ENCODE measurements at regions not wholly inside any gene's neighbourhood (a gene's known extent, or its start where the extent isn't known, plus 50 kb on each side); places are given as distances from the start of the nearest gene placed in this dataset.

- Histone ChIP-seq H3K9me3 (ENCODE audit: control insufficient read depth in 4 of 4, insufficient read depth in 3 of 4, low read length in 3 of 4) (peaks cover 0 to 1% (median 0%) of the 10 kb centered on the region in 4 donors), H3K4me1 (ENCODE audit: control insufficient read depth in 5 of 5, insufficient read depth in 5 of 5, low read length in 5 of 5) (peaks cover 0 to 7% (median 0%) of the 10 kb centered on the region in 5 donors), H3K4me3 (no peak overlapping the region), H3K27me3 (ENCODE audit: control insufficient read depth in 3 of 3, insufficient read depth in 3 of 3, low read length in 2 of 3) (no peaks in the 10 kb centered on the region), H3K27ac (ENCODE audit: low read depth in 1 of 2, low read length in 1 of 2) (no peak overlapping the region), H3K36me3 (ENCODE audit: control insufficient read depth in 4 of 4, insufficient read depth in 4 of 4, low read length in 4 of 4) (peaks cover 0 to 2% (median 0%) of the 10 kb centered on the region in 4 donors), H3K9ac (ENCODE audit: insufficient read depth in 1 of 2, low read length in 2 of 2) (no peak overlapping the region)
- ATAC-seq (ENCODE audit: insufficient read depth, low FRiP score) (no peak), DNase-seq (no peak)
- WGBS, 2 donors: 84 to 91% methylated on average over 1 of the region's 1 CpG
- no peak for TF ChIP-seq CTCF (IDR thresholded peaks at IDR 0.05; ENCODE audit: control extremely low read depth, extremely low read depth)
Measured at GRCh38 chr5:128015978-128016377, 67.6 kb upstream of the SLC12A2 start.

GRCh38 chr5:128019391-128019790 is 64.2 kb upstream of the SLC12A2 start:
- ATAC-seq (ENCODE audit: insufficient read depth, low FRiP score) (no peak), DNase-seq (no peak)
- no peak overlapping the region for H3K27ac ChIP-seq (ENCODE audit: low read depth in 1 of 2, low read length in 1 of 2)
- H3K4me3 ChIP-seq: no peak overlapping the region
- WGBS, 2 donors: 96% methylated on average over 1 of the region's 1 CpG
- peaks cover 2 to 8% (median 3%) of the 10 kb centered on the region in 4 donors for H3K36me3 ChIP-seq (ENCODE audit: control insufficient read depth in 4 of 4, insufficient read depth in 4 of 4, low read length in 4 of 4)
- peaks cover 0 to 1% (median 0%) of the 10 kb centered on the region in 4 donors for H3K9me3 ChIP-seq (ENCODE audit: control insufficient read depth in 4 of 4, insufficient read depth in 3 of 4, low read length in 3 of 4)
- peaks cover 0 to 7% (median 0%) of the 10 kb centered on the region in 5 donors for H3K4me1 ChIP-seq (ENCODE audit: control insufficient read depth in 5 of 5, insufficient read depth in 5 of 5, low read length in 5 of 5)
- no peaks in the 10 kb centered on the region for H3K27me3 ChIP-seq (ENCODE audit: control insufficient read depth in 3 of 3, insufficient read depth in 3 of 3, low read length in 2 of 3)
- H3K9ac ChIP-seq (ENCODE audit: insufficient read depth in 1 of 2, low read length in 2 of 2): no peak overlapping the region
- TF ChIP-seq CTCF (IDR thresholded peaks at IDR 0.05; ENCODE audit: control extremely low read depth, extremely low read depth): no peak

GRCh38 chr5:128020012-128020411 is 63.6 kb upstream of the SLC12A2 start:
- no peaks in the 10 kb centered on the region for H3K27me3 ChIP-seq (ENCODE audit: control insufficient read depth in 3 of 3, insufficient read depth in 3 of 3, low read length in 2 of 3)
- peaks cover 2 to 8% (median 3%) of the 10 kb centered on the region in 4 donors for H3K36me3 ChIP-seq (ENCODE audit: control insufficient read depth in 4 of 4, insufficient read depth in 4 of 4, low read length in 4 of 4)
- DNase-seq: no peak
- no peak overlapping the region for H3K4me3 ChIP-seq
- WGBS, 2 donors: 91 to 100% methylated on average over 1 of the region's 1 CpG
- H3K9ac ChIP-seq (ENCODE audit: insufficient read depth in 1 of 2, low read length in 2 of 2): no peak overlapping the region
- ATAC-seq (ENCODE audit: insufficient read depth, low FRiP score): no peak
- H3K4me1 ChIP-seq (ENCODE audit: control insufficient read depth in 5 of 5, insufficient read depth in 5 of 5, low read length in 5 of 5): peaks cover 0 to 7% (median 0%) of the 10 kb centered on the region in 5 donors
- no peak overlapping the region for H3K27ac ChIP-seq (ENCODE audit: low read depth in 1 of 2, low read length in 1 of 2)
- no peak for TF ChIP-seq CTCF (IDR thresholded peaks at IDR 0.05; ENCODE audit: control extremely low read depth, extremely low read depth)
- H3K9me3 ChIP-seq (ENCODE audit: control insufficient read depth in 4 of 4, insufficient read depth in 3 of 4, low read length in 3 of 4): peaks cover 0 to 1% (median 0%) of the 10 kb centered on the region in 4 donors

- no peak overlapping the region for H3K4me3 ChIP-seq
- H3K9me3 ChIP-seq (ENCODE audit: control insufficient read depth in 4 of 4, insufficient read depth in 3 of 4, low read length in 3 of 4): peaks cover 0 to 1% (median 0%) of the 10 kb centered on the region in 4 donors
- H3K4me1 ChIP-seq (ENCODE audit: control insufficient read depth in 5 of 5, insufficient read depth in 5 of 5, low read length in 5 of 5): peaks cover 0 to 2% (median 0%) of the 10 kb centered on the region in 5 donors
- no peak overlapping the region for H3K27ac ChIP-seq (ENCODE audit: low read depth in 1 of 2, low read length in 1 of 2)
- TF ChIP-seq CTCF (IDR thresholded peaks at IDR 0.05; ENCODE audit: control extremely low read depth, extremely low read depth): no peak
- no peaks in the 10 kb centered on the region for H3K27me3 ChIP-seq (ENCODE audit: control insufficient read depth in 3 of 3, insufficient read depth in 3 of 3, low read length in 2 of 3)
- no peak for DNase-seq
- no peak overlapping the region for H3K9ac ChIP-seq (ENCODE audit: insufficient read depth in 1 of 2, low read length in 2 of 2)
- 95 to 97% methylated on average over 1 of the region's 1 CpG for WGBS, 2 donors
- no peak for ATAC-seq (ENCODE audit: insufficient read depth, low FRiP score)
- peaks cover 2 to 8% (median 3%) of the 10 kb centered on the region in 4 donors for H3K36me3 ChIP-seq (ENCODE audit: control insufficient read depth in 4 of 4, insufficient read depth in 4 of 4, low read length in 4 of 4)
Measured at GRCh38 chr5:128021411-128021810, 62.2 kb upstream of the SLC12A2 start.
